ENCODE measurements at regions not wholly inside any gene's neighbourhood (a gene's known extent, or its start where the extent isn't known, plus 50 kb on each side); places are given as distances from the start of the nearest gene placed in this dataset.
A peak's percentile ranks its signal among the peaks of the same experiment; 100 is the strongest.
"Not testable (repeated sequence)": the region's sequence is repeated elsewhere in the genome, so short reads cannot be mapped to it uniquely, and the experiment has no call there.

GRCh38 chr3:72068621-72069020, 283.7 kb upstream of the PROK2 start:
- Histone ChIP-seq H3K9me3 (ENCODE audit: low read length) (no peaks in the 10 kb centered on the region), H3K27me3 (ENCODE audit: control insufficient read depth in 1 of 2, insufficient read depth in 2 of 2, low read length in 2 of 2) (no peaks in the 10 kb centered on the region), H3K36me3 (ENCODE audit: insufficient read depth, low read length) (no peaks in the 10 kb centered on the region), H3K9ac (ENCODE audit: low read length) (no peak overlapping the region), H3K4me3 (ENCODE audit: low read depth in 1 of 2, low read length in 2 of 2) (no peak overlapping the region), H3K27ac (ENCODE audit: low read depth, low read length) (no peak overlapping the region), H3K4me1 (ENCODE audit: insufficient read depth, low read length) (no peaks in the 10 kb centered on the region)

GRCh38 chr3:72067721-72068120, 282.8 kb upstream of the PROK2 start:
- H3K9me3 ChIP-seq (ENCODE audit: low read length), result no peaks in the 10 kb centered on the region
- H3K4me1 ChIP-seq (ENCODE audit: insufficient read depth, low read length), result no peaks in the 10 kb centered on the region
- no peaks in the 10 kb centered on the region for H3K36me3 ChIP-seq (ENCODE audit: insufficient read depth, low read length)
- H3K9ac ChIP-seq (ENCODE audit: low read length), result no peak overlapping the region
- no peak overlapping the region for H3K27ac ChIP-seq (ENCODE audit: low read depth, low read length)
- no peaks in the 10 kb centered on the region for H3K27me3 ChIP-seq (ENCODE audit: control insufficient read depth in 1 of 2, insufficient read depth in 2 of 2, low read length in 2 of 2)
- H3K4me3 ChIP-seq (ENCODE audit: low read depth in 1 of 2, low read length in 2 of 2), result no peak overlapping the region

GRCh38 chr3:72065872-72066641, 281.1 kb upstream of the PROK2 start:
- no peak overlapping the region for H3K4me3 ChIP-seq (ENCODE audit: low read depth in 1 of 2, low read length in 2 of 2)
- H3K27ac ChIP-seq (ENCODE audit: low read depth, low read length), result no peak overlapping the region
- no peaks in the 10 kb centered on the region for H3K27me3 ChIP-seq (ENCODE audit: control insufficient read depth in 1 of 2, insufficient read depth in 2 of 2, low read length in 2 of 2)
- H3K36me3 ChIP-seq (ENCODE audit: insufficient read depth, low read length), result no peaks in the 10 kb centered on the region
- no peaks in the 10 kb centered on the region for H3K4me1 ChIP-seq (ENCODE audit: insufficient read depth, low read length)
- no peaks in the 10 kb centered on the region for H3K9me3 ChIP-seq (ENCODE audit: low read length)
- no peak overlapping the region for H3K9ac ChIP-seq (ENCODE audit: low read length)

GRCh38 chr3:72065236-72065635, 280.3 kb upstream of the PROK2 start:
- Histone ChIP-seq H3K9me3 (ENCODE audit: low read length) (no peaks in the 10 kb centered on the region), H3K27ac (ENCODE audit: low read depth, low read length) (no peak overlapping the region), H3K4me3 (ENCODE audit: low read depth in 1 of 2, low read length in 2 of 2) (no peak overlapping the region), H3K4me1 (ENCODE audit: insufficient read depth, low read length) (no peaks in the 10 kb centered on the region), H3K9ac (ENCODE audit: low read length) (no peak overlapping the region), H3K27me3 (ENCODE audit: control insufficient read depth in 1 of 2, insufficient read depth in 2 of 2, low read length in 2 of 2) (no peaks in the 10 kb centered on the region), H3K36me3 (ENCODE audit: insufficient read depth, low read length) (no peaks in the 10 kb centered on the region)

GRCh38 chr3:72064727-72065126, 279.8 kb upstream of the PROK2 start:
- not testable (repeated sequence) for H3K9me3 ChIP-seq (ENCODE audit: low read length); H3K36me3 ChIP-seq (ENCODE audit: insufficient read depth, low read length); H3K9ac ChIP-seq (ENCODE audit: low read length); H3K27ac ChIP-seq (ENCODE audit: low read depth, low read length); H3K27me3 ChIP-seq (ENCODE audit: control insufficient read depth in 1 of 2, insufficient read depth in 2 of 2, low read length in 2 of 2); H3K4me3 ChIP-seq (ENCODE audit: low read depth in 1 of 2, low read length in 2 of 2); H3K4me1 ChIP-seq (ENCODE audit: insufficient read depth, low read length)

- H3K27ac ChIP-seq (ENCODE audit: low read depth, low read length), result no peak overlapping the region
- H3K36me3 ChIP-seq (ENCODE audit: insufficient read depth, low read length), result no peaks in the 10 kb centered on the region
- peaks cover 10% of the 10 kb centered on the region for H3K4me1 ChIP-seq (ENCODE audit: insufficient read depth, low read length)
- no peak overlapping the region for H3K4me3 ChIP-seq (ENCODE audit: low read depth in 1 of 2, low read length in 2 of 2)
- H3K9ac ChIP-seq (ENCODE audit: low read length), result no peak overlapping the region
- no peaks in the 10 kb centered on the region for H3K27me3 ChIP-seq (ENCODE audit: control insufficient read depth in 1 of 2, insufficient read depth in 2 of 2, low read length in 2 of 2)
- H3K9me3 ChIP-seq (ENCODE audit: low read length), result no peaks in the 10 kb centered on the region
Measured at GRCh38 chr3:72062017-72062416, 277.1 kb upstream of the PROK2 start.

GRCh38 chr3:72060447-72061034, 275.6 kb upstream of the PROK2 start:
- Histone ChIP-seq H3K27me3 (ENCODE audit: control insufficient read depth in 1 of 2, insufficient read depth in 2 of 2, low read length in 2 of 2) (no peaks in the 10 kb centered on the region), H3K4me1 (ENCODE audit: insufficient read depth, low read length) (peaks cover 10% of the 10 kb centered on the region), H3K36me3 (ENCODE audit: insufficient read depth, low read length) (no peaks in the 10 kb centered on the region), H3K9ac (ENCODE audit: low read length) (no peak overlapping the region), H3K27ac (ENCODE audit: low read depth, low read length) (no peak overlapping the region), H3K9me3 (ENCODE audit: low read length) (no peaks in the 10 kb centered on the region), H3K4me3 (ENCODE audit: low read depth in 1 of 2, low read length in 2 of 2) (no peak overlapping the region)

GRCh38 chr3:72058493-72059081, 273.6 kb upstream of the PROK2 start:
- Histone ChIP-seq H3K9ac (ENCODE audit: low read length) (no peak overlapping the region), H3K27me3 (ENCODE audit: control insufficient read depth in 1 of 2, insufficient read depth in 2 of 2, low read length in 2 of 2) (no peaks in the 10 kb centered on the region), H3K9me3 (ENCODE audit: low read length) (no peaks in the 10 kb centered on the region), H3K4me1 (ENCODE audit: insufficient read depth, low read length) (peaks cover 10% of the 10 kb centered on the region), H3K27ac (ENCODE audit: low read depth, low read length) (peak overlapping the region; percentile 52), H3K4me3 (ENCODE audit: low read depth in 1 of 2, low read length in 2 of 2) (no peak overlapping the region), H3K36me3 (ENCODE audit: insufficient read depth, low read length) (no peaks in the 10 kb centered on the region)

GRCh38 chr3:72055436-72055835, 270.5 kb upstream of the PROK2 start:
- Histone ChIP-seq H3K9me3 (ENCODE audit: low read length) (no peaks in the 10 kb centered on the region), H3K36me3 (ENCODE audit: insufficient read depth, low read length) (no peaks in the 10 kb centered on the region), H3K27me3 (ENCODE audit: control insufficient read depth in 1 of 2, insufficient read depth in 2 of 2, low read length in 2 of 2) (no peaks in the 10 kb centered on the region), H3K4me3 (ENCODE audit: low read depth in 1 of 2, low read length in 2 of 2) (no peak overlapping the region), H3K27ac (ENCODE audit: low read depth, low read length) (no peak overlapping the region), H3K9ac (ENCODE audit: low read length) (no peak overlapping the region), H3K4me1 (ENCODE audit: insufficient read depth, low read length) (peaks cover 10% of the 10 kb centered on the region)

GRCh38 chr3:72054976-72055375, 270.0 kb upstream of the PROK2 start:
- no peaks in the 10 kb centered on the region for H3K36me3 ChIP-seq (ENCODE audit: insufficient read depth, low read length)
- no peak overlapping the region for H3K9ac ChIP-seq (ENCODE audit: low read length)
- H3K27ac ChIP-seq (ENCODE audit: low read depth, low read length), result no peak overlapping the region
- H3K27me3 ChIP-seq (ENCODE audit: control insufficient read depth in 1 of 2, insufficient read depth in 2 of 2, low read length in 2 of 2), result no peaks in the 10 kb centered on the region
- H3K4me3 ChIP-seq (ENCODE audit: low read depth in 1 of 2, low read length in 2 of 2), result no peak overlapping the region
- no peaks in the 10 kb centered on the region for H3K9me3 ChIP-seq (ENCODE audit: low read length)
- H3K4me1 ChIP-seq (ENCODE audit: insufficient read depth, low read length), result peaks cover 10% of the 10 kb centered on the region

- Histone ChIP-seq H3K36me3 (ENCODE audit: insufficient read depth, low read length) (no peaks in the 10 kb centered on the region), H3K27me3 (ENCODE audit: control insufficient read depth in 1 of 2, insufficient read depth in 2 of 2, low read length in 2 of 2) (no peaks in the 10 kb centered on the region), H3K4me1 (ENCODE audit: insufficient read depth, low read length) (peaks cover 2% of the 10 kb centered on the region), H3K9ac (ENCODE audit: low read length) (no peak overlapping the region), H3K4me3 (ENCODE audit: low read depth in 1 of 2, low read length in 2 of 2) (no peak overlapping the region), H3K27ac (ENCODE audit: low read depth, low read length) (no peak overlapping the region), H3K9me3 (ENCODE audit: low read length) (no peaks in the 10 kb centered on the region)
Measured at GRCh38 chr3:72052841-72053409, 268.0 kb upstream of the PROK2 start.

Measured in muscle layer of colon (tissue), 2 donors.